ENCODE measurements at regions not wholly inside any gene's neighbourhood (a gene's known extent, or its start where the extent isn't known, plus 50 kb on each side); places are given as distances from the start of the nearest gene placed in this dataset.

DNA sequence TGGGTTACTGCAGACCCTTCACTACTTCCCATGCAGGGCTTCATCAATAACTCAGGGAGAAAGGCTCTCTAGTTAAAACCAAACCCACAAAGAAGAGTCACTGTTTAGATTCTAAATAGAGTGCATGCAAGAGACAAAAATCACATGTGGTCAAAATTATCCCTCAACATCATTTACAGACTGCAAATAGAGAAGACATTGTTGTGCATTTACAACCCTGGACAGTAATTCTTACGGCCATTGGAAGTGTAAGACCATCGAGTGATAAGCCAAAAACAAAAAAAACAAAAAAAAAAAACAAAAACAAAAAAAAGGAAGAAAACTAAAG, 93.4 kb downstream of the RASSF10 start:
- in situ Hi-C loops (cut with MboI; ENCODE audit: low sequenced_read_pairs), result no loop called here

More for the DNA sequence above, 93.4 kb downstream of the RASSF10 start:
- Histone ChIP-seq H4K91ac (ENCODE audit: insufficient read depth, low read depth, low read length) (no peak overlapping the region), H3K18ac (ENCODE audit: low read depth, low read length) (no peak overlapping the region), H3K9ac (ENCODE audit: low read depth, low read length) (no peak overlapping the region), H3K4me1 (ENCODE audit: control insufficient read depth, insufficient read depth, low read length) (no peaks in the 10 kb centered on the region), H2BK120ac (ENCODE audit: low read depth, low read length) (no peak overlapping the region), H2BK20ac (ENCODE audit: low read depth, low read length) (no peak overlapping the region), H3K27ac (ENCODE audit: insufficient read depth, low read length) (no peak overlapping the region), H2BK15ac (ENCODE audit: low read depth, low read length) (no peak overlapping the region), H4K8ac (ENCODE audit: low read depth in 2 of 2, low read length in 2 of 2) (no peak overlapping the region), H3K36me3 (ENCODE audit: control insufficient read depth, insufficient read depth, low read length) (no peaks in the 10 kb centered on the region), H3K9me3 (ENCODE audit: control insufficient read depth, insufficient read depth, low read length) (no peaks in the 10 kb centered on the region; the same call in 1 of the 2 replicates), H4K20me1 (ENCODE audit: insufficient read depth, low read length) (no peaks in the 10 kb centered on the region), H3K27me3 (ENCODE audit: control insufficient read depth, insufficient read depth, low read length) (peaks cover 49% of the 10 kb centered on the region), H3K56ac (ENCODE audit: extremely low read depth, insufficient read depth, low read length) (no peak overlapping the region), H3K4me3 (ENCODE audit: insufficient read depth, low read depth, low read length) (no peak overlapping the region), H2BK5ac (ENCODE audit: low read depth, low read length, poor library complexity, severe bottlenecking) (no peak overlapping the region), H3K9me1 (ENCODE audit: insufficient read depth, low read length) (no peaks in the 10 kb centered on the region), H2AK9ac (replicated peaks; ENCODE audit: low read depth, low read length, poor library complexity) (no peak overlapping the region), H3K79me1 (ENCODE audit: low read depth in 1 of 2, low read length in 2 of 2) (no peaks in the 10 kb centered on the region), H2AK5ac (ENCODE audit: low read depth, low read length) (no peak overlapping the region), H2AFZ (replicated peaks; ENCODE audit: low read length, poor library complexity) (no peak overlapping the region), H3K4me2 (ENCODE audit: low read depth, low read length) (no peak overlapping the region), H4K5ac (ENCODE audit: low read depth, low read length) (no peak overlapping the region), H3K23ac (ENCODE audit: low read depth, low read length) (no peak overlapping the region), H3K4ac (ENCODE audit: low read depth, low read length) (no peak overlapping the region), H3K14ac (replicated peaks; ENCODE audit: low read depth, low read length) (no peak overlapping the region)
- ATAC-seq (ENCODE audit: low read depth) (no peak), DNase-seq (no peak)
- dilution Hi-C loops (cut with HindIII; ENCODE audit: low sequenced_read_pairs, unreplicated experiment), result no loop called here
- intact Hi-C loops (cut with micrococcal nuclease), result no loop called here
- TF ChIP-seq, protein P1, sequence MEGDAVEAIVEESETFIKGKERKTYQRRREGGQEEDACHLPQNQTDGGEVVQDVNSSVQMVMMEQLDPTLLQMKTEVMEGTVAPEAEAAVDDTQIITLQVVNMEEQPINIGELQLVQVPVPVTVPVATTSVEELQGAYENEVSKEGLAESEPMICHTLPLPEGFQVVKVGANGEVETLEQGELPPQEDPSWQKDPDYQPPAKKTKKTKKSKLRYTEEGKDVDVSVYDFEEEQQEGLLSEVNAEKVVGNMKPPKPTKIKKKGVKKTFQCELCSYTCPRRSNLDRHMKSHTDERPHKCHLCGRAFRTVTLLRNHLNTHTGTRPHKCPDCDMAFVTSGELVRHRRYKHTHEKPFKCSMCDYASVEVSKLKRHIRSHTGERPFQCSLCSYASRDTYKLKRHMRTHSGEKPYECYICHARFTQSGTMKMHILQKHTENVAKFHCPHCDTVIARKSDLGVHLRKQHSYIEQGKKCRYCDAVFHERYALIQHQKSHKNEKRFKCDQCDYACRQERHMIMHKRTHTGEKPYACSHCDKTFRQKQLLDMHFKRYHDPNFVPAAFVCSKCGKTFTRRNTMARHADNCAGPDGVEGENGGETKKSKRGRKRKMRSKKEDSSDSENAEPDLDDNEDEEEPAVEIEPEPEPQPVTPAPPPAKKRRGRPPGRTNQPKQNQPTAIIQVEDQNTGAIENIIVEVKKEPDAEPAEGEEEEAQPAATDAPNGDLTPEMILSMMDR (conservative IDR thresholded peaks at IDR 0.05; ENCODE audit: low read depth, low read length), result no peak
- TF ChIP-seq, protein P2, sequence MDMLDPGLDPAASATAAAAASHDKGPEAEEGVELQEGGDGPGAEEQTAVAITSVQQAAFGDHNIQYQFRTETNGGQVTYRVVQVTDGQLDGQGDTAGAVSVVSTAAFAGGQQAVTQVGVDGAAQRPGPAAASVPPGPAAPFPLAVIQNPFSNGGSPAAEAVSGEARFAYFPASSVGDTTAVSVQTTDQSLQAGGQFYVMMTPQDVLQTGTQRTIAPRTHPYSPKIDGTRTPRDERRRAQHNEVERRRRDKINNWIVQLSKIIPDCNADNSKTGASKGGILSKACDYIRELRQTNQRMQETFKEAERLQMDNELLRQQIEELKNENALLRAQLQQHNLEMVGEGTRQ (IDR thresholded peaks at IDR 0.05; ENCODE audit: low read depth, low read length), result no peak
- TF ChIP-seq CHD1 (IDR thresholded peaks at IDR 0.05; ENCODE audit: low read depth, low read length) (no peak), NFE2L2 (IDR thresholded peaks at IDR 0.05; ENCODE audit: low read depth, low read length) (no peak), SMC3 (IDR thresholded peaks at IDR 0.05; ENCODE audit: low read depth, low read length) (no peak), RAD21 (IDR thresholded peaks at IDR 0.05; ENCODE audit: low read length) (no peak), CEBPB (IDR thresholded peaks at IDR 0.05; ENCODE audit: low read depth, low read length) (no peak), BHLHE40 (IDR thresholded peaks at IDR 0.05; ENCODE audit: low read depth, low read length) (no peak), MXI1 (IDR thresholded peaks at IDR 0.05; ENCODE audit: borderline replicate concordance, low read depth, low read length) (no peak), POLR2A (IDR thresholded peaks at IDR 0.05; ENCODE audit: low read depth, low read length) (no peak), MAFK (IDR thresholded peaks at IDR 0.05; ENCODE audit: low read depth, low read length) (no peak), RCOR1 (IDR thresholded peaks at IDR 0.05; ENCODE audit: insufficient replicate concordance, low read length) (no peak), MAZ (IDR thresholded peaks at IDR 0.05; ENCODE audit: borderline replicate concordance, low read depth, low read length) (no peak), RFX5 (IDR thresholded peaks at IDR 0.05; ENCODE audit: low read depth, low read length) (no peak), FOS (IDR thresholded peaks at IDR 0.05; ENCODE audit: low read depth, low read length) (no peak)
- TF ChIP-seq, protein P3, sequence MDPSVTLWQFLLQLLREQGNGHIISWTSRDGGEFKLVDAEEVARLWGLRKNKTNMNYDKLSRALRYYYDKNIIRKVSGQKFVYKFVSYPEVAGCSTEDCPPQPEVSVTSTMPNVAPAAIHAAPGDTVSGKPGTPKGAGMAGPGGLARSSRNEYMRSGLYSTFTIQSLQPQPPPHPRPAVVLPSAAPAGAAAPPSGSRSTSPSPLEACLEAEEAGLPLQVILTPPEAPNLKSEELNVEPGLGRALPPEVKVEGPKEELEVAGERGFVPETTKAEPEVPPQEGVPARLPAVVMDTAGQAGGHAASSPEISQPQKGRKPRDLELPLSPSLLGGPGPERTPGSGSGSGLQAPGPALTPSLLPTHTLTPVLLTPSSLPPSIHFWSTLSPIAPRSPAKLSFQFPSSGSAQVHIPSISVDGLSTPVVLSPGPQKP (IDR thresholded peaks at IDR 0.05; ENCODE audit: borderline replicate concordance, low read depth, low read length), result no peak
- BruUV-seq (replicated peaks), result no TSS peak
- WGBS, 2 experiments (ENCODE audit: extremely low coverage in 2 of 2, insufficient read length in 1 of 2), result no CpG with 5 or more reads among the region's 2 CpGs
- ChIA-PET CTCF (no interaction called here), POLR2A (ENCODE audit: unreplicated experiment) (no interaction called here)

All from IMR-90 (cell line).